ENCODE measurements at regions not wholly inside any gene's neighbourhood (a gene's known extent, or its start where the extent isn't known, plus 50 kb on each side); places are given as distances from the start of the nearest gene placed in this dataset.

DNA sequence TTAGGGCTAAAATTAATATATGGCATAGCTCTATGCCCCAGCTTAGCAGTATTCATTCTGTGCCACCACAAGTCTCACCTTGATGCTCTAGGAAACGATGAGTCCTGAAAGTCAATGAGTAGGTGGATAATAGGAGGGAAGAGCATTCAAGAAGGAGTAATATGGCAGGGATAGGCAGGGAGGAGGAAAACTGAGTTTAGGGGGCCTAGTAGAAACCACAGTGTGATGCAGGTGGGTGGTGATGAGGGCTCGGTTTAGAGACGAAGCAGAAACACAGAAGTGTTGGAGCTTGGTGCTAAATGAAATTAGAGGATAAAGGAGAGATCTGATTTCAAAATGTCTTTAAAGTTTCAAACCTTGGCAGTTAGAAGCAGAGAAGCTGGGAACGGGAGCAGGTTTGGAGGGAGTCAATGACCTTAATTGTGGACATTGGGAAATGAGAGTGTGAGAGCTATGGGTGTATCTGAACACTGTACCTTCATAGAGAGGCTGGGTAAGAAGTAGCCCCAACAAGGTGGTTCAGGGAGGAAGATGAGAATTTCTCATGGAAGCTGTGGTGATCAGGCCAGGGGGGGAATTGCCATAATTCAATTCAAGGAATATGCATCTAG is 144.7 kb upstream of the CPSF6 start:
- no peak overlapping the region for H3K27ac ChIP-seq
- H3K4me1 ChIP-seq (ENCODE audit: insufficient read depth): peaks cover 16% of the 10 kb centered on the region
- no peak for DNase-seq
- H3K9me3 ChIP-seq: no peaks in the 10 kb centered on the region
- 66 to 71% (median 68%) methylated on average over 4 of the region's 4 CpGs for WGBS, 3 donors
- intact Hi-C loops (cut with DNase I): loop anchor here in 1 of 4 donors (10.0 kb wide), 1 partner anchor 150 kb away; no protein-coding TSS in a partner anchor
- no peaks in the 10 kb centered on the region for H3K27me3 ChIP-seq
- TF ChIP-seq POLR2A (IDR thresholded peaks at IDR 0.05) (no peak), EP300 (IDR thresholded peaks at IDR 0.05) (no peak)
- TF ChIP-seq, protein P1, sequence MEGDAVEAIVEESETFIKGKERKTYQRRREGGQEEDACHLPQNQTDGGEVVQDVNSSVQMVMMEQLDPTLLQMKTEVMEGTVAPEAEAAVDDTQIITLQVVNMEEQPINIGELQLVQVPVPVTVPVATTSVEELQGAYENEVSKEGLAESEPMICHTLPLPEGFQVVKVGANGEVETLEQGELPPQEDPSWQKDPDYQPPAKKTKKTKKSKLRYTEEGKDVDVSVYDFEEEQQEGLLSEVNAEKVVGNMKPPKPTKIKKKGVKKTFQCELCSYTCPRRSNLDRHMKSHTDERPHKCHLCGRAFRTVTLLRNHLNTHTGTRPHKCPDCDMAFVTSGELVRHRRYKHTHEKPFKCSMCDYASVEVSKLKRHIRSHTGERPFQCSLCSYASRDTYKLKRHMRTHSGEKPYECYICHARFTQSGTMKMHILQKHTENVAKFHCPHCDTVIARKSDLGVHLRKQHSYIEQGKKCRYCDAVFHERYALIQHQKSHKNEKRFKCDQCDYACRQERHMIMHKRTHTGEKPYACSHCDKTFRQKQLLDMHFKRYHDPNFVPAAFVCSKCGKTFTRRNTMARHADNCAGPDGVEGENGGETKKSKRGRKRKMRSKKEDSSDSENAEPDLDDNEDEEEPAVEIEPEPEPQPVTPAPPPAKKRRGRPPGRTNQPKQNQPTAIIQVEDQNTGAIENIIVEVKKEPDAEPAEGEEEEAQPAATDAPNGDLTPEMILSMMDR (IDR thresholded peaks at IDR 0.05): no peak
- no peak overlapping the region for H3K4me3 ChIP-seq
- no peaks in the 10 kb centered on the region for H3K36me3 ChIP-seq

DNA sequence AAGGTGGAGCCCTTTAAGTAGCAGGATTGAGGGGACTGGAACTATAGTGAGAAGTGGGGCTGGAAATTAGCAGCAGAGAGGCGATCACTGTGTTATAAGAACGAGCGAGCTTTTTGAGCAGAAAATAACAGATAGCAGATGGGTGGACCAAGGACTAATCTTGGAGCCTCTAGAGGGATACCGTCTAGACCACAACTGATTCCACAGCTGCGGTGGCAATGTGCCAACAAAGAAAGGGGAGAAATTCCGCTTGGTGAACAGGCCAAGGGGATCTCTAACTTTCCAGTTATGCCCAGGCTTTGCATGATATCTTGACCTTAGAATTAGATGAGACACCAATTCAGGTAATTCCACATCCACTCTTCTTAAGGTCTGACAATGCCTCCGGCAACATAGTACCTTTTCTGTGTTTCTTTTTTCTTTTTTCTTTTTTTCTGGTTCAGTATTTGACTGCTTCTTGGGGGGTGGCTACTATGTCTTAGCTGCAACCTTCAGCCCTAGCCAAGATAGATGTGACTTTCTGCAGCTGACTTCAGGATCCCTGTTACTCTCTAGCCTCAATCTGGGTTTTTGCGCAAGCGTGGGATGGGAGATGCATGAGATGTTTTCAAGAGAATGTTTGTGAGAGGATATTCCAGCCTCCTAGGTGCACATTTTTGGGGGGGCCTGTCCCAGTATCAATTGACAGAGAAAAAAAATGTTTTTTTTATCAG is 143.4 kb upstream of the CPSF6 start:
- Histone ChIP-seq H3K4me1 (ENCODE audit: insufficient read depth) (peaks cover 15% of the 10 kb centered on the region), H3K27ac (no peak overlapping the region), H3K9me3 (no peaks in the 10 kb centered on the region), H3K27me3 (no peaks in the 10 kb centered on the region), H3K4me3 (no peak overlapping the region), H3K36me3 (no peaks in the 10 kb centered on the region)
- TF ChIP-seq EP300 (IDR thresholded peaks at IDR 0.05) (no peak), POLR2A (IDR thresholded peaks at IDR 0.05) (no peak)
- TF ChIP-seq, protein P1 (IDR thresholded peaks at IDR 0.05): no peak
- WGBS, 3 donors: 57 to 63% (median 60%) methylated on average over 9 of the region's 9 CpGs
- DNase-seq: no peak
- intact Hi-C loops (cut with DNase I): loop anchor here in 1 of 4 donors (10.0 kb wide), 1 partner anchor 151 kb away; no protein-coding TSS in a partner anchor

DNA sequence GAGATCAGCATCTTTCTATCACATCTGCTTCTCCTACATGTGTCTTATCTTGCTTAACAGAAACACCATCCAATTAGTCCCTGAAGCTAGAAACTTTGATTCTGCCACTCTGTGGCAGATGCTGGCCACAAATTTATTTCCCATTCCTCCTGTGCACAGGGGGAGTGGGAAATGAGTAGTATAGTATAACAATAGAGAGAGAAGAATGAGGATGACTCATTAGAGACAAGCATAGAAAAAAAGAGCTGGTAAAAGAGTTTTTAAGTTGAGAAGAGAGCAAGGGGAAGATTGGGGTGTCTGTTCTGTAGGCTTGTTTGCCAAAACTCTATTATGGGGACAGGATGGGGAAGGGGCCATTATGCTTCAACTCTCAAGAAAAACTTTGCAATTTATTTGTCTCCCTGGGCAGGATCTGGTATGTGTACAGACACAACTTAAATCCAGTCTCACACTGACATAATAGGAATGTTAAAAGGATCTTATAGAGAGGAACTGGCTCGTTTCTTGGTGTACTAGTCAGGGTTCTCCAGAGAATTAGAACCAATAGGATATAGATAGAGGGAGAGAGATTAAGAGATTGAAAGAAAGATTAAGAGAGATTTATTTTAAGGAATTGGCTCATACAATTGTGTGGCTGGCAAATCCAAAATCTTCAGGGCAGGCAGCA is 142.6 kb upstream of the CPSF6 start:
- Histone ChIP-seq H3K27me3 (no peaks in the 10 kb centered on the region), H3K27ac (peak overlapping the region in 1 of 2 donors; percentile 46), H3K4me3 (no peak overlapping the region), H3K4me1 (ENCODE audit: insufficient read depth) (peaks cover 19% of the 10 kb centered on the region), H3K36me3 (no peaks in the 10 kb centered on the region), H3K9me3 (no peaks in the 10 kb centered on the region)
- no peak for DNase-seq
- TF ChIP-seq POLR2A (IDR thresholded peaks at IDR 0.05) (no peak), EP300 (IDR thresholded peaks at IDR 0.05) (no peak)
- TF ChIP-seq, protein P1 (IDR thresholded peaks at IDR 0.05): no peak
- intact Hi-C loops (cut with DNase I): loop anchor here in 1 of 4 donors (10.0 kb wide), 1 partner anchor 152 kb away; no protein-coding TSS in a partner anchor
- 25 to 34% (median 27%) methylated on average over 1 of the region's 1 CpG for WGBS, 3 donors

DNA sequence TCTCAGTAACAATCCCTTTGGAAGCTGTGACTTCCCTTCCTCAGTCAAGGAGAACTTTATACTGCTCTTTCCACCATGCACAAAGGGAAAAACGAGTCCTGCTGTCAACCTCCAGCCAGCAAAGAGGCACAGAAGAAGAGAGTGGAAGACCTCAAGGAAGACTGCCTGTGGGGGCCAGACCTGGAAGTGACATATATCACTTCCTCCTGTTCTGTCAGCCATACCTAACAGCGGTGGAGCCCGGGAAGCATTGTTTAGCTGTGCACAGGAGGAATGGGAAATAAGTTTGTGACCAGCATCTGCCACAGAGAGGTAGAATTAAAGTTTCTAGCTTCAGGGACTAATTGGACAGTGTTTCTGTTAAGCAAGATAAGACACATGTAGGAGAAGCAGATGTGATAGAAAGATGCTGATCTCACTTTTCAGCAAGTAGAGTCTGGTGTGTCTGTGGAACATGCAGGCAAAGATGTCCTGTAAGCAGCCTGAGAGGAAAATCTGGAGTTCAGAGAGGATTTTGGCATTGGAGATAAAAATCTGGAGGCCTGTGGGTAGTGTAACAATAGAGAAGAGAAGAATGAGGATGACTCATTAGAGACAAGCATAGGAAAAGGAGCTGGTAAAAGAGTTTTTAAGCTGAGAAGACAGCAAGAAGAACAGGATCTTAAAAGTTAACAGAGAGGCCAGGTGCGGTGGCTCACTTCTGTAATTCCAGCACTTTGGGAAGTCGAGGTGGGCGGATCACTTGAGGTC is 141.6 kb upstream of the CPSF6 start:
- Histone ChIP-seq H3K4me1 (ENCODE audit: insufficient read depth) (peaks cover 23% of the 10 kb centered on the region), H3K27ac (peak overlapping the region in 1 of 2 donors; percentile 46), H3K4me3 (no peak overlapping the region), H3K36me3 (no peaks in the 10 kb centered on the region), H3K27me3 (no peaks in the 10 kb centered on the region), H3K9me3 (no peaks in the 10 kb centered on the region)
- intact Hi-C loops (cut with DNase I): loop anchor here in 1 of 4 donors (10.0 kb wide), 1 partner anchor 153 kb away; no protein-coding TSS in a partner anchor
- 72 to 80% (median 76%) methylated on average over 6 of the region's 6 CpGs for WGBS, 3 donors
- TF ChIP-seq, protein P1 (IDR thresholded peaks at IDR 0.05): no peak
- no peak for DNase-seq

Data from ovary (tissue), 7 donors.